HepG2 (cell line): ENCODE measurements at regions not wholly inside any gene's neighbourhood (a gene's known extent, or its start where the extent isn't known, plus 50 kb on each side); places are given as distances from the start of the nearest gene placed in this dataset.

ENCODE experiments used
- ATAC-seq: fragments of 200-7000 bp; cut with Tn5 transposase; 3 replicates; pipeline ENCODE4 v1.9.1; 2020; ENCODE audit warnings: mild to moderate bottlenecking, moderate library complexity
- BruUV-seq: library from RNA; stranded (reverse); fragments of 400-500 nt; replicated peaks from 2 replicates; lab custom pipeline; 2021; lab: Mats Ljungman, UMichigan
- CTCF ChIA-PET: fragments of 300-600 bp; formaldehyde crosslinking; extraction: SDS; loops from one replicate; lab custom pipeline; 2021; ENCODE audit warnings: low total read pairs, inconsistent platforms, low intra/inter-chr PET ratio; lab: Yijun Ruan, JAX
- POLR2A ChIA-PET: fragments of 350-600 bp; sonication (Branson Sonifier 250); formaldehyde crosslinking; loops from one replicate; lab custom pipeline; 2020; ENCODE audit warnings: antibody characterized with exemption, inconsistent platforms; lab: Yijun Ruan, JAX
- DNase-seq: peaks from one replicate; pipeline ENCODE4 v3.0.0-alpha.2; 2015; ENCODE audit warnings: low spot score
- FAIRE-seq: peaks from 3 replicates; lab custom pipeline; 2011; peaks lifted over from hg19 to GRCh38; lab: Jason Lieb, UNC
- H2AFZ ChIP-seq: one replicate; pipeline ENCODE4 v1.6.1; 2011; ENCODE audit warnings: low read length, inconsistent platforms
- H3K27ac ChIP-seq: fragments of 300-600 bp; 3 replicates; pipeline ENCODE4 v1.8.0; 2011; ENCODE audit warnings: mixed run types, mild to moderate bottlenecking, mixed read lengths, low read length, inconsistent platforms; ENCODE audit not compliant: insufficient read depth; ENCODE audit errors: extremely low read length
- H3K27me3 ChIP-seq, 2 experiments: fragments of 200-600 bp in 1 of 2; 2 replicates in 1 of 2; 3 replicates in 1 of 2; pipeline versions ENCODE4 v1.6.0 to v1.8.0; 2011; ENCODE audit warnings: low read length in 2 of 2, mild to moderate bottlenecking in 2 of 2, moderate library complexity in 2 of 2, inconsistent platforms in 1 of 2; ENCODE audit not compliant: insufficient read depth in 2 of 2, control insufficient read depth in 1 of 2
- H3K36me3 ChIP-seq, 2 experiments: fragments of 200-600 bp in 1 of 2; replicated peaks in 1 of 2; 2 replicates in 1 of 2; 3 replicates in 1 of 2; pipeline versions ENCODE4 v1.5.1 to v1.8.0; 2011; ENCODE audit warnings: low read length in 2 of 2, inconsistent platforms in 1 of 2; ENCODE audit not compliant: insufficient read depth in 2 of 2, control insufficient read depth in 1 of 2
- H3K4me1 ChIP-seq: 2 replicates; pipeline ENCODE4 v1.5.1; 2012; ENCODE audit warnings: low read length, inconsistent platforms; ENCODE audit not compliant: insufficient read depth
- H3K4me2 ChIP-seq: 2 replicates; pipeline ENCODE4 v1.6.0; 2011; ENCODE audit warnings: low read depth, low read length, inconsistent platforms
- H3K4me3 ChIP-seq, 3 experiments: fragments of 200-600 bp in 1 of 3; sonication (generic), shearing (Covaris generic) in 1 of 3; replicated peaks in 1 of 3; 2 replicates each; pipeline ENCODE4 v1.5.1; 2011 to 2016; ENCODE audit warnings: low read length in 3 of 3, inconsistent platforms in 2 of 3, low read depth in 2 of 3, mild to moderate bottlenecking in 2 of 3, control low read depth in 1 of 3, mixed read lengths in 1 of 3; ENCODE audit not compliant: insufficient read depth in 1 of 3
- H3K79me2 ChIP-seq: one replicate; pipeline ENCODE4 v1.6.1; 2011; ENCODE audit warnings: low read length, inconsistent platforms; ENCODE audit not compliant: insufficient read depth
- H3K9ac ChIP-seq: 2 replicates; pipeline ENCODE4 v1.6.0; 2011; ENCODE audit warnings: mild to moderate bottlenecking, low read depth, low read length, inconsistent platforms; ENCODE audit not compliant: insufficient read depth
- H3K9me3 ChIP-seq: 2 replicates; pipeline ENCODE4 v1.5.1; 2012; ENCODE audit warnings: mild to moderate bottlenecking, low read length
- H4K20me1 ChIP-seq: 2 replicates; pipeline ENCODE4 v1.6.0; 2011; ENCODE audit warnings: inconsistent platforms, mild to moderate bottlenecking, low read length, moderate library complexity; ENCODE audit not compliant: insufficient read depth
- CEBPB ChIP-seq: IDR thresholded peaks from 2 replicates; pipeline ENCODE4 v1.6.1; 2011; ENCODE audit warnings: low read depth, low read length, improper control_type of control experiment, borderline replicate concordance
- CREBL2 ChIP-seq: sonication (generic); formaldehyde crosslinking; IDR thresholded peaks from 2 replicates; pipeline ENCODE4 v1.8.1; 2023; ENCODE audit warnings: missing genetic modification reagents, mild to moderate bottlenecking, borderline replicate concordance
- EZH2 ChIP-seq: conservative IDR thresholded peaks from 2 replicates; pipeline ENCODE4 v1.6.1; 2012; ENCODE audit warnings: mild to moderate bottlenecking, low read depth, low read length, moderate library complexity
- HNF4A ChIP-seq: sonication (generic); formaldehyde crosslinking; IDR thresholded peaks from 2 replicates; pipeline ENCODE4 v1.4.0; 2020; ENCODE audit warnings: missing genetic modification reagents
- HNRNPL ChIP-seq: fragments of 200-400 bp; formaldehyde crosslinking; IDR thresholded peaks from 2 replicates; pipeline ENCODE4 v1.6.1; 2017; ENCODE audit warnings: mild to moderate bottlenecking, low read depth, low read length
- HNRNPUL1 ChIP-seq: fragments of 200-400 bp; formaldehyde crosslinking; IDR thresholded peaks from 2 replicates; pipeline ENCODE4 v1.6.1; 2017; ENCODE audit warnings: low read depth, mild to moderate bottlenecking, low read length, moderate library complexity
- MEF2D ChIP-seq: sonication (generic); formaldehyde crosslinking; IDR thresholded peaks from 2 replicates; pipeline ENCODE4 v1.5.1; 2020; ENCODE audit warnings: mild to moderate bottlenecking, missing genetic modification reagents
- MEIS1 ChIP-seq: sonication (generic); formaldehyde crosslinking; IDR thresholded peaks from 2 replicates; pipeline ENCODE4 v1.9.0; 2021; ENCODE audit warnings: mild to moderate bottlenecking, missing genetic modification reagents, moderate library complexity, borderline replicate concordance
- PRDM15 ChIP-seq: sonication (generic); formaldehyde crosslinking; IDR thresholded peaks from 2 replicates; pipeline ENCODE4 v1.4.0; 2020; ENCODE audit warnings: missing genetic modification reagents
- PTBP1 ChIP-seq: fragments of 200-400 bp; formaldehyde crosslinking; IDR thresholded peaks from 2 replicates; pipeline ENCODE4 v1.6.1; 2018; ENCODE audit warnings: low read length, low read depth; ENCODE audit not compliant: poor library complexity, severe bottlenecking
- ZNF350 ChIP-seq: sonication (generic); formaldehyde crosslinking; IDR thresholded peaks from 2 replicates; pipeline ENCODE4 v1.4.0; 2020; ENCODE audit warnings: mild to moderate bottlenecking, low read depth, missing genetic modification reagents, borderline replicate concordance
- ZNF510 ChIP-seq: sonication (generic); formaldehyde crosslinking; IDR thresholded peaks from 2 replicates; pipeline ENCODE4 v1.4.0; 2020; ENCODE audit warnings: low read depth, mild to moderate bottlenecking, missing genetic modification reagents
- ZNF552 ChIP-seq: sonication (generic); formaldehyde crosslinking; IDR thresholded peaks from 2 replicates; pipeline ENCODE4 v1.9.0; 2022; ENCODE audit warnings: missing genetic modification reagents, mild to moderate bottlenecking, borderline replicate concordance
- WGBS: methylation state at CpG from one replicate; pipeline ENCODE4 v1.1.6; 2017; ENCODE audit warnings: low lambda C conversion rate; 5-methylcytosine and 5-hydroxymethylcytosine counted together
- in situ Hi-C: cut with HindIII; loops from 2 replicates; pipeline ENCODE4 v1.10.0; 2017; ENCODE audit warnings: low pct_unique_long_range_greater_than_20kb; ENCODE audit not compliant: extremely low pct_ligation_motif_present
- intact Hi-C: fragments of 100-400 bp; cut with micrococcal nuclease; formaldehyde crosslinking; loops from one replicate; pipeline ENCODE4 v1.10.0; 2022; ENCODE audit not compliant: unreplicated experiment

- ChIA-PET POLR2A (no interaction called here), CTCF (no interaction called here)
- ATAC-seq (no peak), FAIRE-seq (no peak), DNase-seq (no peak)
- no TSS peak for BruUV-seq
- Histone ChIP-seq H3K79me2 (no peaks in the 10 kb centered on the region), H3K9ac (no peak overlapping the region), H3K4me2 (no peak overlapping the region), H3K9me3 (no peaks in the 10 kb centered on the region), H4K20me1 (no peaks in the 10 kb centered on the region), H3K4me1 (no peaks in the 10 kb centered on the region), H3K4me3 (no peak overlapping the region), H3K27me3 (peaks cover 14 to 64% of the 10 kb centered on the region in 2 experiments; a peak in 4 of 5 replicates), H3K36me3 (no peaks in the 10 kb centered on the region), H2AFZ (no peak overlapping the region), H3K27ac (no peak overlapping the region)
- in situ Hi-C loops (no loop called here), intact Hi-C loops (no loop called here)
- 19% methylated on average over 9 of the region's 9 CpGs for WGBS
- TF ChIP-seq MEIS1 (CRISPR knock-in tag) (no peak), HNRNPUL1 (no peak), ZNF510 (CRISPR knock-in tag) (no peak), PRDM15 (CRISPR knock-in tag) (no peak)
Measured at GRCh38 chr15:98504998-98505397, 143.3 kb upstream of the IGF1R start.

GRCh38 chr15:98505611-98506031 lies 142.7 kb upstream of the IGF1R start:
- no peak overlapping the region for H3K27ac ChIP-seq
- H2AFZ ChIP-seq, result no peak overlapping the region
- no peaks in the 10 kb centered on the region for H4K20me1 ChIP-seq
- ChIA-PET POLR2A (no interaction called here), CTCF (no interaction called here)
- in situ Hi-C loops (no loop called here), intact Hi-C loops (no loop called here)
- no peaks in the 10 kb centered on the region for H3K4me1 ChIP-seq
- H3K9me3 ChIP-seq, result no peaks in the 10 kb centered on the region
- WGBS, result 4% methylated on average over 3 of the region's 7 CpGs
- BruUV-seq, result no TSS peak
- no peaks in the 10 kb centered on the region for H3K79me2 ChIP-seq
- no peak overlapping the region for H3K4me2 ChIP-seq
- peak; percentile 41; the same call in 1 of the 3 replicates for ATAC-seq
- H3K4me3 ChIP-seq, result no peak overlapping the region
- no peak for FAIRE-seq
- H3K36me3 ChIP-seq, result no peaks in the 10 kb centered on the region
- TF ChIP-seq CEBPB, result peak; percentile 40; the same call in 1 of the 2 replicates
- no peak for TF ChIP-seq PTBP1
- no peak for TF ChIP-seq MEF2D (CRISPR knock-in tag)
- no peak for TF ChIP-seq ZNF552 (CRISPR knock-in tag)
- TF ChIP-seq EZH2, result 0 out of 2 replicates have a peak, but pooled peaks have one; percentile 72
- TF ChIP-seq CREBL2 (CRISPR knock-in tag), result no peak
- no peak for TF ChIP-seq HNRNPL
- no peak for TF ChIP-seq ZNF350 (CRISPR knock-in tag)
- TF ChIP-seq HNF4A (CRISPR knock-in tag), result no peak
- no peak overlapping the region for H3K9ac ChIP-seq
- no peak for DNase-seq
- peaks cover 13 to 60% of the 10 kb centered on the region in 2 experiments; a peak in 4 of 5 replicates for H3K27me3 ChIP-seq
